ENCODE measurements at regions not wholly inside any gene's neighbourhood (a gene's known extent, or its start where the extent isn't known, plus 50 kb on each side); places are given as distances from the start of the nearest gene placed in this dataset.

DNA sequence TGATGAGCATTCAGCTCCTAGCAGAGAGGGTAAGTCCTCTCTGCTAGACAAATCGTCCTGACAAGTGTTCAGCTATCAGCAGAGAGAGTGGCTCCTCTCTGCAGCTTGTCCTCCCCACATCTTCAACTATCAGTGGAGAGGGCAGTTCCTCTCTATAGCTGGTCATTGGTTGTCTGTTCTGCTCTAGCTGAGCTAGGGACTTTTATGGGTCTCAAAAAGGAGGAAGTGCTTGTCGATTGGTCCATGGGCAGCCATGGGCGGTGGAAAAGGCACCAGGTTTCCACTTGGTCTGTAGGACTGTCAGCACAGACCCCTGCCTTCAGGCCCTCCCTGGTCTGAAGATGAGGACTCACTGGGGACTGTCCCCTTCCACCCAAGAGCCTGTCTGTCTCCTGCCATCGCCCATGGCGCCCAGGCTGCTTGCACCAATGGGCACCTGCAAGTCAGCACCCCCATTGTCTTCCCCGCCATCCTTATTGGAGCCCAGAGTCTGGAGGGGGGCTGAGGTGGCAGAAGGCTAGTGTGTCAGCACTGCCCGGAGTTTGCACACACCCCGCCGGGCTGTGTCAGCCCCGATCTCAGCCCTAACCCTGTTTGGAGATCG, 264.7 kb downstream of the ZBBX start:
- ATAC-seq (no peak; the same call in 2 of the 3 replicates), DNase-seq (ENCODE audit: low spot score) (no peak), FAIRE-seq (no peak)
- Histone ChIP-seq H3K4me1 (ENCODE audit: insufficient read depth, low read length) (no peaks in the 10 kb centered on the region), H3K79me2 (ENCODE audit: insufficient read depth, low read length) (no peaks in the 10 kb centered on the region), H3K9ac (ENCODE audit: insufficient read depth, low read depth, low read length) (no peak overlapping the region), H3K27ac (ENCODE audit: extremely low read length, insufficient read depth, low read length) (no peak overlapping the region), H3K27me3 (ENCODE audit: control insufficient read depth in 1 of 2, insufficient read depth in 2 of 2, low read length in 2 of 2) (no peaks in the 10 kb centered on the region), H3K4me2 (ENCODE audit: low read depth, low read length) (no peak overlapping the region), H3K36me3 (replicated peaks in 1 of 2; ENCODE audit: control insufficient read depth in 1 of 2, insufficient read depth in 2 of 2, low read length in 2 of 2) (no peaks in the 10 kb centered on the region), H2AFZ (ENCODE audit: low read length) (no peak overlapping the region), H3K4me3 (replicated peaks in 1 of 3; ENCODE audit: insufficient read depth in 1 of 3, low read depth in 2 of 3, low read length in 3 of 3) (no peak overlapping the region), H3K9me3 (ENCODE audit: low read length) (no peaks in the 10 kb centered on the region), H4K20me1 (ENCODE audit: insufficient read depth, low read length) (no peaks in the 10 kb centered on the region)
- no TSS peak for BruUV-seq (replicated peaks)
- in situ Hi-C loops (cut with HindIII; ENCODE audit: extremely low pct_ligation_motif_present, low pct_unique_long_range_greater_than_20kb) (no loop called here), intact Hi-C loops (cut with micrococcal nuclease; ENCODE audit: unreplicated experiment) (no loop called here)
- 35% methylated on average over 11 of the region's 11 CpGs for WGBS (ENCODE audit: low lambda C conversion rate)
- ChIA-PET CTCF (ENCODE audit: low intra/inter-chr PET ratio, low total read pairs) (no interaction called here), POLR2A (no interaction called here)
- TF ChIP-seq CEBPG (CRISPR knock-in tag; IDR thresholded peaks at IDR 0.05), result no peak

DNA sequence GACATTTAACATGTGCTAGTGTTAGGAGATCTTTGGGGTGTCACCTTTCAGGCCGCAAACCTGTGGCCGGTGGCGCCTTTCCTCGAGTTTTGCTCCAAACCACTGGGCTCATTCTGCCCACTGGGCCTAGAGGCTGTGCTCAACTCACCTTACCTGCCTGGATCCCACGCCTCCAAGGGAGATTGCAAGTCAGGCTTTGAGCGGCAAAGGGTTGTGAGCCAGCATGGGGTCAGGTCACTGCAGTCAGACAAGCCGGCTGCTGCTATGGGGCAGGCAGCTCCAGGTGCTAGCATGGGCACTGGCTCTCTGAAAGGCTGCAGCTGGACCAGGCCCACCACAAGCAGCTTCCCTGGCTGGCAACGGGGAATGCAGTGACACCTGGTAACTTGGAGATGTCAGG, 265.5 kb downstream of the ZBBX start:
- no peak overlapping the region for H3K9ac ChIP-seq (ENCODE audit: insufficient read depth, low read depth, low read length)
- DNase-seq (ENCODE audit: low spot score) (no peak), ATAC-seq (no peak), FAIRE-seq (no peak)
- H3K9me3 ChIP-seq (ENCODE audit: low read length), result no peaks in the 10 kb centered on the region
- no peak overlapping the region for H3K4me3 ChIP-seq (replicated peaks in 1 of 3; ENCODE audit: insufficient read depth in 1 of 3, low read depth in 2 of 3, low read length in 3 of 3)
- 45% methylated on average over 7 of the region's 8 CpGs for WGBS (ENCODE audit: low lambda C conversion rate)
- no peak overlapping the region for H2AFZ ChIP-seq (ENCODE audit: low read length)
- intact Hi-C loops (cut with micrococcal nuclease; ENCODE audit: unreplicated experiment) (no loop called here), in situ Hi-C loops (cut with HindIII; ENCODE audit: extremely low pct_ligation_motif_present, low pct_unique_long_range_greater_than_20kb) (no loop called here)
- no peaks in the 10 kb centered on the region for H3K4me1 ChIP-seq (ENCODE audit: insufficient read depth, low read length)
- H3K4me2 ChIP-seq (ENCODE audit: low read depth, low read length), result no peak overlapping the region
- H3K27me3 ChIP-seq (ENCODE audit: control insufficient read depth in 1 of 2, insufficient read depth in 2 of 2, low read length in 2 of 2), result no peaks in the 10 kb centered on the region
- no peak overlapping the region for H3K27ac ChIP-seq (ENCODE audit: extremely low read length, insufficient read depth, low read length)
- ChIA-PET CTCF (ENCODE audit: low intra/inter-chr PET ratio, low total read pairs) (no interaction called here), POLR2A (no interaction called here)
- no TSS peak for BruUV-seq (replicated peaks)
- no peaks in the 10 kb centered on the region for H4K20me1 ChIP-seq (ENCODE audit: insufficient read depth, low read length)
- H3K79me2 ChIP-seq (ENCODE audit: insufficient read depth, low read length), result no peaks in the 10 kb centered on the region
- no peaks in the 10 kb centered on the region for H3K36me3 ChIP-seq (replicated peaks in 1 of 2; ENCODE audit: control insufficient read depth in 1 of 2, insufficient read depth in 2 of 2, low read length in 2 of 2)
- TF ChIP-seq, protein P1, sequence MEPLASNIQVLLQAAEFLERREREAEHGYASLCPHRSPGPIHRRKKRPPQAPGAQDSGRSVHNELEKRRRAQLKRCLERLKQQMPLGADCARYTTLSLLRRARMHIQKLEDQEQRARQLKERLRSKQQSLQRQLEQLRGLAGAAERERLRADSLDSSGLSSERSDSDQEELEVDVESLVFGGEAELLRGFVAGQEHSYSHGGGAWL (CRISPR knock-in tag; IDR thresholded peaks at IDR 0.05), result no peak
- no peak for TF ChIP-seq ZNF660 (CRISPR knock-in tag; IDR thresholded peaks at IDR 0.05; ENCODE audit: borderline replicate concordance, low read depth)
- TF ChIP-seq HNRNPK (IDR thresholded peaks at IDR 0.05; ENCODE audit: low read depth, low read length, poor library complexity, severe bottlenecking), result no peak
- TF ChIP-seq DPF2 (CRISPR knock-in tag; IDR thresholded peaks at IDR 0.05; ENCODE audit: borderline replicate concordance, low read depth), result no peak
- TF ChIP-seq MBNL3 (CRISPR knock-in tag; conservative IDR thresholded peaks at IDR 0.05), result no peak
- no peak for TF ChIP-seq BHLHE40 (IDR thresholded peaks at IDR 0.05; ENCODE audit: low read length)
- TF ChIP-seq ARNTL (CRISPR knock-in tag; IDR thresholded peaks at IDR 0.05), result no peak
- TF ChIP-seq ELF1 (CRISPR knock-in tag; IDR thresholded peaks at IDR 0.05), result no peak
- no peak for TF ChIP-seq ZFY (CRISPR knock-in tag; IDR thresholded peaks at IDR 0.05)
- TF ChIP-seq CBX1 (IDR thresholded peaks at IDR 0.05; ENCODE audit: low read depth), result no peak
- TF ChIP-seq ZNF441 (CRISPR knock-in tag; IDR thresholded peaks at IDR 0.05; ENCODE audit: borderline replicate concordance), result no peak
- TF ChIP-seq, protein P2, sequence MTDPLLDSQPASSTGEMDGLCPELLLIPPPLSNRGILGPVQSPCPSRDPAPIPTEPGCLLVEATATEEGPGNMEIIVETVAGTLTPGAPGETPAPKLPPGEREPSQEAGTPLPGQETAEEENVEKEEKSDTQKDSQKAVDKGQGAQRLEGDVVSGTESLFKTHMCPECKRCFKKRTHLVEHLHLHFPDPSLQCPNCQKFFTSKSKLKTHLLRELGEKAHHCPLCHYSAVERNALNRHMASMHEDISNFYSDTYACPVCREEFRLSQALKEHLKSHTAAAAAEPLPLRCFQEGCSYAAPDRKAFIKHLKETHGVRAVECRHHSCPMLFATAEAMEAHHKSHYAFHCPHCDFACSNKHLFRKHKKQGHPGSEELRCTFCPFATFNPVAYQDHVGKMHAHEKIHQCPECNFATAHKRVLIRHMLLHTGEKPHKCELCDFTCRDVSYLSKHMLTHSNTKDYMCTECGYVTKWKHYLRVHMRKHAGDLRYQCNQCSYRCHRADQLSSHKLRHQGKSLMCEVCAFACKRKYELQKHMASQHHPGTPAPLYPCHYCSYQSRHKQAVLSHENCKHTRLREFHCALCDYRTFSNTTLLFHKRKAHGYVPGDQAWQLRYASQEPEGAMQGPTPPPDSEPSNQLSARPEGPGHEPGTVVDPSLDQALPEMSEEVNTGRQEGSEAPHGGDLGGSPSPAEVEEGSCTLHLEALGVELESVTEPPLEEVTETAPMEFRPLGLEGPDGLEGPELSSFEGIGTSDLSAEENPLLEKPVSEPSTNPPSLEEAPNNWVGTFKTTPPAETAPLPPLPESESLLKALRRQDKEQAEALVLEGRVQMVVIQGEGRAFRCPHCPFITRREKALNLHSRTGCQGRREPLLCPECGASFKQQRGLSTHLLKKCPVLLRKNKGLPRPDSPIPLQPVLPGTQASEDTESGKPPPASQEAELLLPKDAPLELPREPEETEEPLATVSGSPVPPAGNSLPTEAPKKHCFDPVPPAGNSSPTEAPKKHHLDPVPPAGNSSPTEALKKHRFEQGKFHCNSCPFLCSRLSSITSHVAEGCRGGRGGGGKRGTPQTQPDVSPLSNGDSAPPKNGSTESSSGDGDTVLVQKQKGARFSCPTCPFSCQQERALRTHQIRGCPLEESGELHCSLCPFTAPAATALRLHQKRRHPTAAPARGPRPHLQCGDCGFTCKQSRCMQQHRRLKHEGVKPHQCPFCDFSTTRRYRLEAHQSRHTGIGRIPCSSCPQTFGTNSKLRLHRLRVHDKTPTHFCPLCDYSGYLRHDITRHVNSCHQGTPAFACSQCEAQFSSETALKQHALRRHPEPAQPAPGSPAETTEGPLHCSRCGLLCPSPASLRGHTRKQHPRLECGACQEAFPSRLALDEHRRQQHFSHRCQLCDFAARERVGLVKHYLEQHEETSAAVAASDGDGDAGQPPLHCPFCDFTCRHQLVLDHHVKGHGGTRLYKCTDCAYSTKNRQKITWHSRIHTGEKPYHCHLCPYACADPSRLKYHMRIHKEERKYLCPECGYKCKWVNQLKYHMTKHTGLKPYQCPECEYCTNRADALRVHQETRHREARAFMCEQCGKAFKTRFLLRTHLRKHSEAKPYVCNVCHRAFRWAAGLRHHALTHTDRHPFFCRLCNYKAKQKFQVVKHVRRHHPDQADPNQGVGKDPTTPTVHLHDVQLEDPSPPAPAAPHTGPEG (CRISPR knock-in tag; IDR thresholded peaks at IDR 0.05), result no peak

All from HepG2 (cell line).